ENCODE measurements at regions not wholly inside any gene's neighbourhood (a gene's known extent, or its start where the extent isn't known, plus 50 kb on each side); places are given as distances from the start of the nearest gene placed in this dataset.

- DNase-seq (ENCODE audit: low read depth): no peak
Measured at GRCh38 chr15:100783291-100783690, 96.3 kb upstream of the ALDH1A3 start.

GRCh38 chr15:100783760-100784492 lies 95.7 kb upstream of the ALDH1A3 start:
- DNase-seq (ENCODE audit: low read depth): no peak

- no peak for DNase-seq (ENCODE audit: low read depth)
Measured at GRCh38 chr15:100784493-100785180, 95.0 kb upstream of the ALDH1A3 start.

- DNase-seq (ENCODE audit: low read depth): no peak
Measured at GRCh38 chr15:100785181-100786138, 94.2 kb upstream of the ALDH1A3 start.

- no peak for DNase-seq (ENCODE audit: low read depth)
Measured at GRCh38 chr15:100786139-100786531, 93.5 kb upstream of the ALDH1A3 start.

- DNase-seq (ENCODE audit: low read depth): no peak
Measured at GRCh38 chr15:100786901-100787566, 92.6 kb upstream of the ALDH1A3 start.

GRCh38 chr15:100787567-100788417 lies 91.8 kb upstream of the ALDH1A3 start:
- no peak for DNase-seq (ENCODE audit: low read depth)

GRCh38 chr15:100788418-100789105 lies 91.1 kb upstream of the ALDH1A3 start:
- no peak for DNase-seq (ENCODE audit: low read depth)

GRCh38 chr15:100790786-100791265 lies 88.8 kb upstream of the ALDH1A3 start:
- DNase-seq (ENCODE audit: low read depth): no peak

GRCh38 chr15:100794008-100794407 lies 85.6 kb upstream of the ALDH1A3 start:
- no peak for DNase-seq (ENCODE audit: low read depth)

- DNase-seq (ENCODE audit: low read depth): no peak
Measured at GRCh38 chr15:100801256-100801900, 78.3 kb upstream of the ALDH1A3 start.

- no peak for DNase-seq (ENCODE audit: low read depth)
Measured at GRCh38 chr15:100802421-100803170, 77.0 kb upstream of the ALDH1A3 start.

- DNase-seq (ENCODE audit: low read depth): no peak
Measured at GRCh38 chr15:100803171-100803440, 76.5 kb upstream of the ALDH1A3 start.

- no peak for DNase-seq (ENCODE audit: low read depth)
Measured at GRCh38 chr15:100806157-100806556, 73.5 kb upstream of the ALDH1A3 start.

GRCh38 chr15:100807028-100807427 lies 72.6 kb upstream of the ALDH1A3 start:
- peak; percentile 40 for DNase-seq (ENCODE audit: low read depth)

- no peak for DNase-seq (ENCODE audit: low read depth)
Measured at GRCh38 chr15:100808691-100809090, 70.9 kb upstream of the ALDH1A3 start.

GRCh38 chr15:100809151-100809550 lies 70.5 kb upstream of the ALDH1A3 start:
- no peak for DNase-seq (ENCODE audit: low read depth)

GRCh38 chr15:100809587-100809986 lies 70.0 kb upstream of the ALDH1A3 start:
- DNase-seq (ENCODE audit: low read depth): no peak
